ENCODE measurements at regions not wholly inside any gene's neighbourhood (a gene's known extent, or its start where the extent isn't known, plus 50 kb on each side); places are given as distances from the start of the nearest gene placed in this dataset.

DNA sequence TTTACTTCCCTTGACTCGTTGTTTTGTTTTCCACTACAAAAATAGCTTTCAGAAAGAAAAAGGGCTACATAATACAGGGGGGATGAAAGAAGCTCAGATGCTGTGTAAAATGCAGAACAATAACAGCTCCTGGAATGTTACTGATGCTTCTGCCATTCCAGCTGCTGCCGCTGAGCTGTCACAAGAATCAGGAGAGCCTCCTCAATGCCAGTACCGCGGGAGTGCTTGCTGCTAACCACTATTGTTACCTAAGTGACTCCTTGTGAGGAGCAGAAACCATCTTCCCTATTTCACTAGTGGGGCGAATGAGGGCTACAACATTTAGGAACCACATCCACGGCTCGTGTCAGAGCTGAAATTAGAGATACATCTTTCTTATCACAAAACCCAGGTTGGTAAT is 384.8 kb downstream of the GALR1 start:
- TF ChIP-seq TAF1 (IDR thresholded peaks at IDR 0.05; ENCODE audit: borderline replicate concordance, insufficient read depth, low read length) (no peak), POLR2AphosphoS5 (IDR thresholded peaks at IDR 0.05; ENCODE audit: low read depth, low read length) (no peak)
- TF ChIP-seq, protein P1, sequence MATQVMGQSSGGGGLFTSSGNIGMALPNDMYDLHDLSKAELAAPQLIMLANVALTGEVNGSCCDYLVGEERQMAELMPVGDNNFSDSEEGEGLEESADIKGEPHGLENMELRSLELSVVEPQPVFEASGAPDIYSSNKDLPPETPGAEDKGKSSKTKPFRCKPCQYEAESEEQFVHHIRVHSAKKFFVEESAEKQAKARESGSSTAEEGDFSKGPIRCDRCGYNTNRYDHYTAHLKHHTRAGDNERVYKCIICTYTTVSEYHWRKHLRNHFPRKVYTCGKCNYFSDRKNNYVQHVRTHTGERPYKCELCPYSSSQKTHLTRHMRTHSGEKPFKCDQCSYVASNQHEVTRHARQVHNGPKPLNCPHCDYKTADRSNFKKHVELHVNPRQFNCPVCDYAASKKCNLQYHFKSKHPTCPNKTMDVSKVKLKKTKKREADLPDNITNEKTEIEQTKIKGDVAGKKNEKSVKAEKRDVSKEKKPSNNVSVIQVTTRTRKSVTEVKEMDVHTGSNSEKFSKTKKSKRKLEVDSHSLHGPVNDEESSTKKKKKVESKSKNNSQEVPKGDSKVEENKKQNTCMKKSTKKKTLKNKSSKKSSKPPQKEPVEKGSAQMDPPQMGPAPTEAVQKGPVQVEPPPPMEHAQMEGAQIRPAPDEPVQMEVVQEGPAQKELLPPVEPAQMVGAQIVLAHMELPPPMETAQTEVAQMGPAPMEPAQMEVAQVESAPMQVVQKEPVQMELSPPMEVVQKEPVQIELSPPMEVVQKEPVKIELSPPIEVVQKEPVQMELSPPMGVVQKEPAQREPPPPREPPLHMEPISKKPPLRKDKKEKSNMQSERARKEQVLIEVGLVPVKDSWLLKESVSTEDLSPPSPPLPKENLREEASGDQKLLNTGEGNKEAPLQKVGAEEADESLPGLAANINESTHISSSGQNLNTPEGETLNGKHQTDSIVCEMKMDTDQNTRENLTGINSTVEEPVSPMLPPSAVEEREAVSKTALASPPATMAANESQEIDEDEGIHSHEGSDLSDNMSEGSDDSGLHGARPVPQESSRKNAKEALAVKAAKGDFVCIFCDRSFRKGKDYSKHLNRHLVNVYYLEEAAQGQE (IDR thresholded peaks at IDR 0.05; ENCODE audit: insufficient read depth in 1 of 2, low read depth in 2 of 2, low read length in 2 of 2), result no peak
